NCI-H146 (cell line): ENCODE measurements at regions not wholly inside any gene's neighbourhood (a gene's known extent, or its start where the extent isn't known, plus 50 kb on each side); places are given as distances from the start of the nearest gene placed in this dataset.
"Not testable (repeated sequence)": the region's sequence is repeated elsewhere in the genome, so short reads cannot be mapped to it uniquely, and the experiment has no call there.

Source experiments
- DNase-seq: peaks from one replicate; lab custom pipeline; 2025; lab: John Stamatoyannopoulos, UW

- DNase-seq = no peak
Observed at GRCh38 chr7:121620953-121621606, 225.0 kb upstream of the FAM3C start.

- DNase-seq = peak; percentile 9
Observed at GRCh38 chr7:121620206-121620605, 224.1 kb upstream of the FAM3C start.

GRCh38 chr7:121618182-121618581 is 222.1 kb upstream of the FAM3C start:
- DNase-seq = no peak

GRCh38 chr7:121610243-121610642 is 214.1 kb upstream of the FAM3C start:
- DNase-seq = no peak

- DNase-seq = no peak
Observed at GRCh38 chr7:121609208-121609607, 213.1 kb upstream of the FAM3C start.

GRCh38 chr7:121608785-121609184 is 212.7 kb upstream of the FAM3C start:
- peak; percentile 10 for DNase-seq

GRCh38 chr7:121608183-121608582 is 212.1 kb upstream of the FAM3C start:
- DNase-seq = not testable (repeated sequence)

GRCh38 chr7:121605317-121605680 is 209.2 kb upstream of the FAM3C start:
- DNase-seq = peak; percentile 45

GRCh38 chr7:121604627-121605316 is 208.7 kb upstream of the FAM3C start:
- no peak for DNase-seq

- no peak for DNase-seq
Observed at GRCh38 chr7:121603886-121604285, 207.8 kb upstream of the FAM3C start.

GRCh38 chr7:121599887-121600286 is 203.8 kb upstream of the FAM3C start:
- no peak for DNase-seq

GRCh38 chr7:121595758-121596696 is 199.9 kb upstream of the FAM3C start:
- no peak for DNase-seq

GRCh38 chr7:121591926-121592325 is 195.8 kb upstream of the FAM3C start:
- DNase-seq = no peak

GRCh38 chr7:121587435-121587834 is 191.3 kb upstream of the FAM3C start:
- DNase-seq = no peak

GRCh38 chr7:121582258-121582657 is 186.2 kb upstream of the FAM3C start:
- no peak for DNase-seq

- DNase-seq = no peak
Observed at GRCh38 chr7:121579639-121580038, 183.5 kb upstream of the FAM3C start.

- no peak for DNase-seq
Observed at GRCh38 chr7:121578669-121579068, 182.6 kb upstream of the FAM3C start.

- peak; percentile 81 for DNase-seq
Observed at GRCh38 chr7:121576148-121576917, 180.2 kb upstream of the FAM3C start.

- peak; percentile 34 for DNase-seq
Observed at GRCh38 chr7:121575194-121575765, 179.2 kb upstream of the FAM3C start.

GRCh38 chr7:121574109-121574508 is 178.0 kb upstream of the FAM3C start:
- DNase-seq = no peak

- no peak for DNase-seq
Observed at GRCh38 chr7:121572615-121573014, 176.5 kb upstream of the FAM3C start.

GRCh38 chr7:121570365-121570764 is 174.3 kb upstream of the FAM3C start:
- DNase-seq = no peak
